D721Med (cell line): ENCODE measurements at regions not wholly inside any gene's neighbourhood (a gene's known extent, or its start where the extent isn't known, plus 50 kb on each side); places are given as distances from the start of the nearest gene placed in this dataset.

Source experiments
- DNase-seq: peaks from one replicate; pipeline ENCODE4 v3.0.0; 2011; ENCODE audit warnings: low spot score; ENCODE audit not compliant: insufficient read length
- FAIRE-seq: peaks from 2 replicates; lab custom pipeline; 2011; peaks lifted over from hg19 to GRCh38; lab: Jason Lieb, UNC
- TF ChIP-seq, protein P1 (sequence below): IDR thresholded peaks from 2 replicates; pipeline ENCODE4 v1.5.1; 2012; ENCODE audit warnings: mild to moderate bottlenecking, control low read depth; ENCODE audit not compliant: insufficient read depth; ENCODE audit errors: missing control alignments

DNA sequence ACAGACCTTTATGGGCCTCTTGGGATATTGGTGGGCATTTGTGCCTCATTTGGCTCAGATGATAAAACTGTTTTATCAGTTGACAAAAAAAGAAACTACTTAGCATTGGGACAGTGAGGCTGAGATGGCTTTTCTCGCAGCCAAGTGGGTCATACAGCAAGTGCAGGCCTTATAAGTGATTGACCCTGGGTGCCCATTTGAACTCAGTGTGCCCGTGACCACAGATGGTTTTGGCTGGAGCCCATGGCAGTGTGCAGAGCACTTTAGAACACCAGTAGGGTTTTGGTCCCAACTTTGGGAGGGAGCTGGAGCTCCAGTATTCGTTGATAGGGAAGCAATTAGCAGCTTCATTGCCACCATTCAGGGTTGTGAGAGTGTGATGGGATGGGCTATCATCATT is 404.5 kb upstream of the LARGE1 start:
- TF ChIP-seq, protein P1, sequence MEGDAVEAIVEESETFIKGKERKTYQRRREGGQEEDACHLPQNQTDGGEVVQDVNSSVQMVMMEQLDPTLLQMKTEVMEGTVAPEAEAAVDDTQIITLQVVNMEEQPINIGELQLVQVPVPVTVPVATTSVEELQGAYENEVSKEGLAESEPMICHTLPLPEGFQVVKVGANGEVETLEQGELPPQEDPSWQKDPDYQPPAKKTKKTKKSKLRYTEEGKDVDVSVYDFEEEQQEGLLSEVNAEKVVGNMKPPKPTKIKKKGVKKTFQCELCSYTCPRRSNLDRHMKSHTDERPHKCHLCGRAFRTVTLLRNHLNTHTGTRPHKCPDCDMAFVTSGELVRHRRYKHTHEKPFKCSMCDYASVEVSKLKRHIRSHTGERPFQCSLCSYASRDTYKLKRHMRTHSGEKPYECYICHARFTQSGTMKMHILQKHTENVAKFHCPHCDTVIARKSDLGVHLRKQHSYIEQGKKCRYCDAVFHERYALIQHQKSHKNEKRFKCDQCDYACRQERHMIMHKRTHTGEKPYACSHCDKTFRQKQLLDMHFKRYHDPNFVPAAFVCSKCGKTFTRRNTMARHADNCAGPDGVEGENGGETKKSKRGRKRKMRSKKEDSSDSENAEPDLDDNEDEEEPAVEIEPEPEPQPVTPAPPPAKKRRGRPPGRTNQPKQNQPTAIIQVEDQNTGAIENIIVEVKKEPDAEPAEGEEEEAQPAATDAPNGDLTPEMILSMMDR = no peak
- no peak for FAIRE-seq
- DNase-seq = no peak

DNA sequence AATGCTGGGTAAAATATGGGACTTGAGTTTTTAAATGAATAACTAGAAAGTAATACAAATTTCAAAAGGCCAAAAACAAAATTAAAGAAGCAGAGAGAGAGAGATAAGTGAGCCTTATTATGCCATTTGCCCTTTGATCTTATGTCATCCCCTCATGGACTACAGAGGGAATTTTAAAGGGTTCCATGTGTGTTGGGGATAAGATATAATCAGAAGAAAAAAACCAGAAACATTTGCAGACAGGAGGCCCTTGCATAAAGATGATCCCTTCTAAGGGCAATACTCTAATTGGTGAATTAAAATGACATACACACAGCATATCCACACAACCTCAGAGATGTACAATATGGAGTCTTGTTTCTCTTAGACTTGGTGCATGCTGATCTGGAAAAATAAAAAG is 406.6 kb upstream of the LARGE1 start:
- TF ChIP-seq, protein P1 = no peak
- no peak for FAIRE-seq
- no peak for DNase-seq

DNA sequence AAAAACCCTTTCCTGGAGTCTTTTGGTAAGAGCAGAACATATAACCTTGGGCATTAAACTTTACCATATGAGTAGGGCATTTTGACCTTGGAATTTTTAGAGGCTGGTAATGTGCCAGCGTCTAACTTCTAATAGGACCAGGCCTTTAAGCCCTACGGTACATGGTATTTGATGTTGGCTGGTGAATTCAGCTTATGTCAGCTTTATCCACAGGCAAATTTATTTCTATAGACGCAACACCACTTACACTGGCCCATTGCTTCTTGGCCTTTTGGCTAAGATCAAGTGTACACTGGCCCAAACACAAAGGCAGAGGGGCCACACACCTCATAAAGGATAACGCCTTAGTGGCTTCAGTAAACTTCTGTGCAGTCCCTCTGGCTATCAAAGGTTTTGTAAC is 410.2 kb upstream of the LARGE1 start:
- TF ChIP-seq, protein P1 = no peak
- FAIRE-seq = no peak
- no peak for DNase-seq

DNA sequence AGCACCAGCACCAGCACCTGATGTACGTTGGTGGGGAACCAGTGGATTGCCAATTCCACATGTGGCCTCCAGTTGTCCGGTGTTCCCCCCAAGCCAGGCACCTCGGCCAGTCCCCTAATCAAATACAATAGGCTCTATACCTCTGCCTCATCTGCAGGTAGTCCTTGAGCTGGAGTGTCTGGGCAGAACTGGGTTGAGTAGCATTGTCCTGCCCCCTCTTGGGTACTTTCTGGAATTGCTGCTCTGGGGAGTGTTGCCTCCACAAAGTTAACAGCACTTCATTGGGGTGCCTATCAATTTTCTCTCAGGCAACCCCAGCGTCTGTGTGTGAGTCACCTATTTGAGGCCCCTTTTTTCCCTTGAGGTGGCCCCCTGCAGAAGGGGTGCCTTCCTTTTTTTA is 413.0 kb upstream of the LARGE1 start:
- TF ChIP-seq, protein P1 = no peak
- FAIRE-seq = no peak
- DNase-seq = no peak

DNA sequence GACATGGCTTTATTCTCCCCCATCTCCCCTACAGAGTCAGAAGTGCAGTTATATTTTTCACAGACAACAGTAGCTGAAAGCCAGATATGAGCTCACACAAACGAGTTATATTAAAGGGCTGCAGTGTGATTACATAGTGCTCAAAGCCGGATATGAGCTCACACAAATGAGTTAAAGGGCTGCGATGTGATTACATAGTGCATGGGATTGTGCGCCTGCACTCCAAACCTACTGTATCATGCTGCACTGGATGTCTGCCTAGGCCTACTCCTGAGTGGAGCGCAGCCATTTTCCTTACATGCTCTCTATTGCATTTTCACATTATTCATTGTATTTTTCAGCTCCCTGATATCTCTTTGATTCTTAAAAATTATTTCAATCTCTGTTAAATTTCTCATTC is 414.6 kb upstream of the LARGE1 start:
- FAIRE-seq (no peak), DNase-seq (no peak)
- TF ChIP-seq, protein P1 = no peak

DNA sequence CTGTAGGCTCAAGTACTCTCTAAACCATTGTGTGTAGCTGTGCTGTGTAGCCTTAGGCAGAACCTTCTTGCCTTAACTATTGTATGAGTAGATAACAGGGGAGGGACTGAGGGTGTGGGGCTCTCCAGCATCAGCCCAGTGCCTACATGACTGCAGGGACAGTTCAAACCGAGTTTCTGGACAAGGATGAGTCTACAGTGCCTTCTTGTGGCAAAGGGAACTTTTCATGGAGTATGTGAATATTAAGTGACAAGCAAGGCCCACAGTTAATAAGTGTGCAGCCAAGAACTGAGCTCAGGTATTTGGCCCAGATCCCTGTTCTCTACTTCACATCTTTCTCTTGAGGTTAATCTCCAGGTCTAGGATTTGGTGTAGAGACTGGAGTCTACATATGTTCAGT is 424.4 kb upstream of the LARGE1 start:
- DNase-seq (no peak), FAIRE-seq (no peak)
- TF ChIP-seq, protein P1 = no peak

DNA sequence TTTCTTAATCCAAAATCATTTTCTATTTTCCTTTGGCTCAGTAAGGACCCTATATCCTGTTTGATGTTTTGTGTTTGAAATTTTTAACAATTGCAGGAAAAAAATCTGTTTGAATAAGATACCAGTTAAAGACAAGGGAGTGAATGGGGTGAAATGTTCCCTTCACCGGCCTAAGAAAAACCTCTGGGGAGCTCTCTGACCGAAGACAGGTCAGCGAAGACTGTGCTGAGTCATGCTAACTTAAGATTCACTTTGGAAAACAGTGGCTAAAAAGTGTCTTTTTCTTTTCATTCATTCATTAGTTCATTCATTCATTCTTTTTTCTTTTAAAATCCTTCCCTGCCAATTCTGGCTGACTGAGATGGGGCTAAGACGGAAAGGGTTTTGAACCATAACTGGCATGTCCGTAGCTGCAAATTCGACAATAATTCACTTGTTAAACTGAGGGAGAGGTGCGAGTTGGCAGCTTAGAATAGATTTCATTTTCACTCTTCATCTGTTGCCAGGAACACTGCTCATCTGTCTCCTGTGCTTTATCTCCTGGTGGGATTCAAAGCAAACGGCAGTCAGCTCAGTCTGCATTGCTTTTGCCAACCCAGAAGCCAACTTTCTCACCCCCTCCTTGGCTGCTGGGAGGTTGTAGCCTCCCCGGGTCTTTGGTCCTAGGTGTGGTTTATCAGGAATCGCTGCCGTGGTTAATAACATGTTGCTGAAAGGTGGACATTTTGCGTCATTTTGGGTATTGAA is 434.0 kb upstream of the LARGE1 start:
- TF ChIP-seq, protein P1 = no peak
- FAIRE-seq = no peak
- no peak for DNase-seq
